ENCODE measurements at regions not wholly inside any gene's neighbourhood (a gene's known extent, or its start where the extent isn't known, plus 50 kb on each side); places are given as distances from the start of the nearest gene placed in this dataset.

- no peak overlapping the region for H3K27ac Mint-ChIP-seq
- H3K27ac ChIP-seq, result no peak overlapping the region
- no peaks in the 10 kb centered on the region for H3K4me1 Mint-ChIP-seq
- no peak overlapping the region for H3K9ac ChIP-seq
- H3K4me3 ChIP-seq, result no peak overlapping the region
- no peaks in the 10 kb centered on the region for H3K9me3 ChIP-seq (ENCODE audit: low read depth)
- no peaks in the 10 kb centered on the region for H3K4me1 ChIP-seq
- no peak for DNase-seq (ENCODE audit: low spot score)
- H3K4me3 Mint-ChIP-seq, result no peak overlapping the region
- H2AFZ ChIP-seq (replicated peaks), result no peak overlapping the region
- H3K4me2 ChIP-seq, result no peak overlapping the region
- no peaks in the 10 kb centered on the region for H4K20me1 ChIP-seq (ENCODE audit: low read depth)
- no peaks in the 10 kb centered on the region for H3K27me3 Mint-ChIP-seq (ENCODE audit: insufficient read depth, low read depth)
- no peaks in the 10 kb centered on the region for H3F3A ChIP-seq (ENCODE audit: low read depth)
- H3K9me3 Mint-ChIP-seq, result peaks cover 13% of the 10 kb centered on the region
- H3K36me3 ChIP-seq, result no peaks in the 10 kb centered on the region
- no peaks in the 10 kb centered on the region for H3K79me2 ChIP-seq (ENCODE audit: low read depth)
- TF ChIP-seq EZH2 (IDR thresholded peaks at IDR 0.05), result no peak
- no peak for TF ChIP-seq EZH2phosphoT487 (IDR thresholded peaks at IDR 0.05)
- H3K27me3 ChIP-seq, result no peaks in the 10 kb centered on the region
- H3K36me3 Mint-ChIP-seq, result no peaks in the 10 kb centered on the region
Observed at GRCh38 chr2:48829569-48829968, 74.0 kb upstream of the LHCGR start.

GRCh38 chr2:48829036-48829435, 73.5 kb upstream of the LHCGR start:
- Histone ChIP-seq H3K36me3 (no peaks in the 10 kb centered on the region), H3K27me3 (no peaks in the 10 kb centered on the region), H3K4me3 (no peak overlapping the region), H3K4me1 (no peaks in the 10 kb centered on the region), H3K9ac (no peak overlapping the region), H3K4me2 (no peak overlapping the region), H2AFZ (replicated peaks) (no peak overlapping the region), H4K20me1 (ENCODE audit: low read depth) (no peaks in the 10 kb centered on the region), H3K79me2 (ENCODE audit: low read depth) (no peaks in the 10 kb centered on the region), H3K27ac (no peak overlapping the region), H3K9me3 (ENCODE audit: low read depth) (no peaks in the 10 kb centered on the region), H3F3A (ENCODE audit: low read depth) (no peaks in the 10 kb centered on the region)
- Mint-ChIP-seq H3K36me3 (no peaks in the 10 kb centered on the region), H3K27me3 (ENCODE audit: insufficient read depth, low read depth) (no peaks in the 10 kb centered on the region), H3K9me3 (peaks cover 8% of the 10 kb centered on the region), H3K4me1 (no peaks in the 10 kb centered on the region), H3K27ac (no peak overlapping the region), H3K4me3 (no peak overlapping the region)
- DNase-seq (ENCODE audit: low spot score), result no peak
- no peak for TF ChIP-seq EZH2 (IDR thresholded peaks at IDR 0.05)
- no peak for TF ChIP-seq EZH2phosphoT487 (IDR thresholded peaks at IDR 0.05)
- TF ChIP-seq CTCF (IDR thresholded peaks at IDR 0.05), result no peak

GRCh38 chr2:48826986-48827385, 71.5 kb upstream of the LHCGR start:
- no peaks in the 10 kb centered on the region for H3K9me3 ChIP-seq (ENCODE audit: low read depth)
- Mint-ChIP-seq H3K27me3 (ENCODE audit: insufficient read depth, low read depth) (no peaks in the 10 kb centered on the region), H3K36me3 (no peaks in the 10 kb centered on the region)

GRCh38 chr2:48824116-48824515, 68.6 kb upstream of the LHCGR start:
- DNase-seq (ENCODE audit: low spot score), result no peak
- Mint-ChIP-seq H3K4me1 (peaks cover under 1% of the 10 kb centered on the region), H3K36me3 (no peaks in the 10 kb centered on the region), H3K4me3 (no peak overlapping the region), H3K9me3 (no peaks in the 10 kb centered on the region), H3K27me3 (ENCODE audit: insufficient read depth, low read depth) (no peaks in the 10 kb centered on the region), H3K27ac (no peak overlapping the region)
- H3K4me2 ChIP-seq, result no peak overlapping the region
- no peak overlapping the region for H2AFZ ChIP-seq (replicated peaks)
- no peaks in the 10 kb centered on the region for H3K27me3 ChIP-seq
- TF ChIP-seq EZH2 (IDR thresholded peaks at IDR 0.05), result no peak
- TF ChIP-seq CTCF (IDR thresholded peaks at IDR 0.05), result no peak
- TF ChIP-seq EZH2phosphoT487 (IDR thresholded peaks at IDR 0.05), result no peak
- no peaks in the 10 kb centered on the region for H3K36me3 ChIP-seq
- no peak overlapping the region for H3K4me3 ChIP-seq
- no peak overlapping the region for H3K27ac ChIP-seq
- H3K79me2 ChIP-seq (ENCODE audit: low read depth), result no peaks in the 10 kb centered on the region
- H4K20me1 ChIP-seq (ENCODE audit: low read depth), result no peaks in the 10 kb centered on the region
- H3K4me1 ChIP-seq, result no peaks in the 10 kb centered on the region
- H3K9ac ChIP-seq, result no peak overlapping the region
- no peaks in the 10 kb centered on the region for H3F3A ChIP-seq (ENCODE audit: low read depth)
- no peaks in the 10 kb centered on the region for H3K9me3 ChIP-seq (ENCODE audit: low read depth)

More at GRCh38 chr2:48826986-48827385, 71.5 kb upstream of the LHCGR start:
- Histone ChIP-seq H4K20me1 (ENCODE audit: low read depth) (no peaks in the 10 kb centered on the region), H3K27ac (no peak overlapping the region), H3K4me1 (no peaks in the 10 kb centered on the region), H3F3A (ENCODE audit: low read depth) (no peaks in the 10 kb centered on the region), H3K4me2 (no peak overlapping the region), H3K27me3 (no peaks in the 10 kb centered on the region), H3K36me3 (no peaks in the 10 kb centered on the region), H3K9ac (no peak overlapping the region), H3K4me3 (no peak overlapping the region), H3K79me2 (ENCODE audit: low read depth) (no peaks in the 10 kb centered on the region), H2AFZ (replicated peaks) (no peak overlapping the region)
- Mint-ChIP-seq H3K4me3 (no peak overlapping the region), H3K4me1 (no peaks in the 10 kb centered on the region), H3K9me3 (no peaks in the 10 kb centered on the region), H3K27ac (no peak overlapping the region)
- no peak for DNase-seq (ENCODE audit: low spot score)
- TF ChIP-seq EZH2 (IDR thresholded peaks at IDR 0.05) (no peak), CTCF (IDR thresholded peaks at IDR 0.05) (peak; percentile 17)

All from neural progenitor cell (in vitro differentiated cells).